ENCODE measurements at regions not wholly inside any gene's neighbourhood (a gene's known extent, or its start where the extent isn't known, plus 50 kb on each side); places are given as distances from the start of the nearest gene placed in this dataset.

DNA sequence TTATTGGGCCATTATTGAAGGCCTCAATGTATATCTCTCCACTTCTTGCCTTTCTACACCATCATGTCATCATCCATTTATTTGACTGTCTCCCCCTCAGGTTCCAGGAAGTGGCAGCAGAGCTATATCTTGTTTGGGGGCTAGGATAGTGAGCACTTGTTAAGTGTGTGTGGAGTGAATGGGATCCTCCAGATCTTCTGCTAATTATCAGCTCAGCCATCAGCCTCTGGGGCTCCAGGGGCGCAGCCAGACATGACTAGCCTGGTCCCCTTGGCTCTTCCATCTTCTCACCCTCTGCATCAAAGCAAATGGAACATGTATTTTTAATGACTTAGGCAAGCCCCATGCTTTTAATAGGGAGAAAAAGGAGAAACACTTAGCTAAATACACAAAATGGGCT lies 176.5 kb downstream of the ARHGAP12 start:
- TF ChIP-seq, protein P1, sequence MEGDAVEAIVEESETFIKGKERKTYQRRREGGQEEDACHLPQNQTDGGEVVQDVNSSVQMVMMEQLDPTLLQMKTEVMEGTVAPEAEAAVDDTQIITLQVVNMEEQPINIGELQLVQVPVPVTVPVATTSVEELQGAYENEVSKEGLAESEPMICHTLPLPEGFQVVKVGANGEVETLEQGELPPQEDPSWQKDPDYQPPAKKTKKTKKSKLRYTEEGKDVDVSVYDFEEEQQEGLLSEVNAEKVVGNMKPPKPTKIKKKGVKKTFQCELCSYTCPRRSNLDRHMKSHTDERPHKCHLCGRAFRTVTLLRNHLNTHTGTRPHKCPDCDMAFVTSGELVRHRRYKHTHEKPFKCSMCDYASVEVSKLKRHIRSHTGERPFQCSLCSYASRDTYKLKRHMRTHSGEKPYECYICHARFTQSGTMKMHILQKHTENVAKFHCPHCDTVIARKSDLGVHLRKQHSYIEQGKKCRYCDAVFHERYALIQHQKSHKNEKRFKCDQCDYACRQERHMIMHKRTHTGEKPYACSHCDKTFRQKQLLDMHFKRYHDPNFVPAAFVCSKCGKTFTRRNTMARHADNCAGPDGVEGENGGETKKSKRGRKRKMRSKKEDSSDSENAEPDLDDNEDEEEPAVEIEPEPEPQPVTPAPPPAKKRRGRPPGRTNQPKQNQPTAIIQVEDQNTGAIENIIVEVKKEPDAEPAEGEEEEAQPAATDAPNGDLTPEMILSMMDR (conservative IDR thresholded peaks at IDR 0.05; ENCODE audit: low read depth, low read length), result no peak
- TF ChIP-seq BHLHE40 (IDR thresholded peaks at IDR 0.05; ENCODE audit: low read depth, low read length), result no peak
- no peak for TF ChIP-seq POLR2A (IDR thresholded peaks at IDR 0.05; ENCODE audit: low read depth, low read length)
- TF ChIP-seq, protein P2, sequence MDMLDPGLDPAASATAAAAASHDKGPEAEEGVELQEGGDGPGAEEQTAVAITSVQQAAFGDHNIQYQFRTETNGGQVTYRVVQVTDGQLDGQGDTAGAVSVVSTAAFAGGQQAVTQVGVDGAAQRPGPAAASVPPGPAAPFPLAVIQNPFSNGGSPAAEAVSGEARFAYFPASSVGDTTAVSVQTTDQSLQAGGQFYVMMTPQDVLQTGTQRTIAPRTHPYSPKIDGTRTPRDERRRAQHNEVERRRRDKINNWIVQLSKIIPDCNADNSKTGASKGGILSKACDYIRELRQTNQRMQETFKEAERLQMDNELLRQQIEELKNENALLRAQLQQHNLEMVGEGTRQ (IDR thresholded peaks at IDR 0.05; ENCODE audit: low read depth, low read length), result no peak
- TF ChIP-seq RCOR1 (IDR thresholded peaks at IDR 0.05; ENCODE audit: insufficient replicate concordance, low read length), result no peak
- TF ChIP-seq MXI1 (IDR thresholded peaks at IDR 0.05; ENCODE audit: borderline replicate concordance, low read depth, low read length), result no peak
